Suprapubic skin (tissue), 4 donors: ENCODE measurements at regions not wholly inside any gene's neighbourhood (a gene's known extent, or its start where the extent isn't known, plus 50 kb on each side); places are given as distances from the start of the nearest gene placed in this dataset.

Experiments used
- DNase-seq, 2 donors: peaks; one replicate each; pipeline ENCODE4 v3.0.0-alpha.2; 2019; ENCODE audit warnings: low spot score in 2 of 2
- H3K27ac ChIP-seq: fragments of 200-600 bp; sonication (generic); one replicate; pipeline ENCODE4 v1.5.1; 2019
- H3K27me3 ChIP-seq: fragments of 200-600 bp; sonication (generic); one replicate; pipeline ENCODE4 v1.5.1; 2019
- H3K36me3 ChIP-seq: fragments of 200-600 bp; sonication (generic); one replicate; pipeline ENCODE4 v1.5.1; 2019
- H3K4me1 ChIP-seq: fragments of 200-600 bp; sonication (generic); one replicate; pipeline ENCODE4 v1.5.1; 2019
- H3K4me3 ChIP-seq: fragments of 200-600 bp; sonication (generic); one replicate; pipeline ENCODE4 v1.5.1; 2019; ENCODE audit warnings: mild to moderate bottlenecking
- H3K9me3 ChIP-seq: fragments of 200-600 bp; sonication (generic); one replicate; pipeline ENCODE4 v1.5.1; 2019
- CTCF ChIP-seq, 2 donors: fragments of 200-600 bp in 1 of 2; fragments of 450-650 bp in 1 of 2; sonication (generic) in 1 of 2; IDR thresholded peaks; one replicate each; pipeline ENCODE4 v1.5.1; 2016 to 2019; ENCODE audit warnings: antibody characterized with exemption in 2 of 2, mild to moderate bottlenecking in 1 of 2, moderate library complexity in 1 of 2
- EP300 ChIP-seq: sonication (generic); formaldehyde crosslinking; IDR thresholded peaks from one replicate; pipeline ENCODE4 v1.6.1; 2017; ENCODE audit warnings: antibody characterized with exemption
- POLR2A ChIP-seq, 2 donors: fragments of 450-650 bp; IDR thresholded peaks; one replicate each; pipeline ENCODE4 v1.6.1; 2017; ENCODE audit warnings: antibody characterized with exemption in 2 of 2, mild to moderate bottlenecking in 2 of 2, moderate library complexity in 2 of 2
- POLR2AphosphoS5 ChIP-seq, 3 donors: sonication (generic); formaldehyde crosslinking; IDR thresholded peaks; one replicate each; pipeline ENCODE4 v1.6.1; 2017; ENCODE audit warnings: antibody characterized with exemption in 3 of 3
- WGBS: methylation state at CpG from one replicate; pipeline ENCODE4 v1.1.5; 2018; 5-methylcytosine and 5-hydroxymethylcytosine counted together

- no peak for TF ChIP-seq POLR2A (IDR thresholded peaks at IDR 0.05)
- no peak for TF ChIP-seq POLR2AphosphoS5 (IDR thresholded peaks at IDR 0.05)
- TF ChIP-seq EP300: no peak
- no peak for TF ChIP-seq CTCF (IDR thresholded peaks at IDR 0.05)
- no peak for DNase-seq
- Histone ChIP-seq H3K27me3 (peaks cover 79% of the 10 kb centered on the region), H3K27ac (no peak overlapping the region), H3K36me3 (no peaks in the 10 kb centered on the region), H3K9me3 (no peaks in the 10 kb centered on the region), H3K4me3 (no peak overlapping the region), H3K4me1 (no peaks in the 10 kb centered on the region)
- WGBS: 80% methylated on average over 13 of the region's 13 CpGs
Observed at GRCh38 chr4:1530356-1530755, 124.1 kb upstream of the NKX1-1 start.

- Histone ChIP-seq H3K36me3 (no peaks in the 10 kb centered on the region), H3K27me3 (peaks cover 72% of the 10 kb centered on the region), H3K27ac (no peak overlapping the region), H3K4me1 (peaks cover 6% of the 10 kb centered on the region), H3K9me3 (no peaks in the 10 kb centered on the region), H3K4me3 (no peak overlapping the region)
- TF ChIP-seq POLR2AphosphoS5 (IDR thresholded peaks at IDR 0.05) (no peak), EP300 (no peak), CTCF (IDR thresholded peaks at IDR 0.05) (no peak), POLR2A (IDR thresholded peaks at IDR 0.05) (no peak)
- no peak for DNase-seq
- WGBS: 70% methylated on average over 6 of the region's 6 CpGs
Observed at GRCh38 chr4:1524761-1525160, 118.5 kb upstream of the NKX1-1 start.

GRCh38 chr4:1523907-1524636, 117.8 kb upstream of the NKX1-1 start:
- no peak for TF ChIP-seq POLR2AphosphoS5 (IDR thresholded peaks at IDR 0.05)
- TF ChIP-seq POLR2A (IDR thresholded peaks at IDR 0.05): no peak
- 73% methylated on average over 22 of the region's 24 CpGs for WGBS
- peaks cover 6% of the 10 kb centered on the region for H3K4me1 ChIP-seq

GRCh38 chr4:1523506-1523905, 117.3 kb upstream of the NKX1-1 start:
- WGBS: 74% methylated on average over 4 of the region's 4 CpGs
- H3K4me1 ChIP-seq: peaks cover 6% of the 10 kb centered on the region
- DNase-seq: no peak
- no peaks in the 10 kb centered on the region for H3K36me3 ChIP-seq
- TF ChIP-seq EP300 (no peak), CTCF (IDR thresholded peaks at IDR 0.05) (no peak), POLR2AphosphoS5 (IDR thresholded peaks at IDR 0.05) (no peak), POLR2A (IDR thresholded peaks at IDR 0.05) (no peak)
- peaks cover 75% of the 10 kb centered on the region for H3K27me3 ChIP-seq
- no peak overlapping the region for H3K27ac ChIP-seq
- no peak overlapping the region for H3K4me3 ChIP-seq
- no peaks in the 10 kb centered on the region for H3K9me3 ChIP-seq

More at GRCh38 chr4:1523907-1524636, 117.8 kb upstream of the NKX1-1 start:
- no peaks in the 10 kb centered on the region for H3K9me3 ChIP-seq
- DNase-seq: no peak
- H3K4me3 ChIP-seq: no peak overlapping the region
- no peaks in the 10 kb centered on the region for H3K36me3 ChIP-seq
- H3K27me3 ChIP-seq: peaks cover 72% of the 10 kb centered on the region
- H3K27ac ChIP-seq: no peak overlapping the region

GRCh38 chr4:1523033-1523432, 116.8 kb upstream of the NKX1-1 start:
- peaks cover 6% of the 10 kb centered on the region for H3K4me1 ChIP-seq
- WGBS: 60% methylated on average over 1 of the region's 5 CpGs
- no peak overlapping the region for H3K27ac ChIP-seq
- peaks cover 75% of the 10 kb centered on the region for H3K27me3 ChIP-seq
- H3K36me3 ChIP-seq: no peaks in the 10 kb centered on the region
- DNase-seq: no peak
- H3K9me3 ChIP-seq: no peaks in the 10 kb centered on the region
- no peak overlapping the region for H3K4me3 ChIP-seq
- no peak for TF ChIP-seq EP300
- no peak for TF ChIP-seq POLR2AphosphoS5 (IDR thresholded peaks at IDR 0.05)
- no peak for TF ChIP-seq POLR2A (IDR thresholded peaks at IDR 0.05)
- no peak for TF ChIP-seq CTCF (IDR thresholded peaks at IDR 0.05)
